NCI-H1436 treated with DMSO at 0.1 percent for 48 hours (cell line): ENCODE measurements at regions not wholly inside any gene's neighbourhood (a gene's known extent, or its start where the extent isn't known, plus 50 kb on each side); places are given as distances from the start of the nearest gene placed in this dataset.
A peak's percentile ranks its signal among the peaks of the same experiment; 100 is the strongest.

Source experiments
- DNase-seq: peaks from one replicate; lab custom pipeline; 2025; lab: John Stamatoyannopoulos, UW

- DNase-seq, result no peak
Measured at GRCh38 chr7:9856668-9857067, 1117.0 kb upstream of the PHF14 start.

GRCh38 chr7:9863545-9863944 is 1110.1 kb upstream of the PHF14 start:
- no peak for DNase-seq

GRCh38 chr7:9869151-9869550 is 1104.5 kb upstream of the PHF14 start:
- DNase-seq, result no peak

GRCh38 chr7:9869566-9869965 is 1104.1 kb upstream of the PHF14 start:
- no peak for DNase-seq

GRCh38 chr7:9870674-9871073 is 1103.0 kb upstream of the PHF14 start:
- DNase-seq, result no peak

GRCh38 chr7:9874182-9874581 is 1099.5 kb upstream of the PHF14 start:
- no peak for DNase-seq

GRCh38 chr7:9876053-9876452 is 1097.6 kb upstream of the PHF14 start:
- DNase-seq, result no peak

- no peak for DNase-seq
Measured at GRCh38 chr7:9889554-9889953, 1084.1 kb upstream of the PHF14 start.

- no peak for DNase-seq
Measured at GRCh38 chr7:9890092-9890491, 1083.6 kb upstream of the PHF14 start.

- DNase-seq, result no peak
Measured at GRCh38 chr7:9891056-9891455, 1082.6 kb upstream of the PHF14 start.

- DNase-seq, result no peak
Measured at GRCh38 chr7:9900339-9900738, 1073.3 kb upstream of the PHF14 start.

- no peak for DNase-seq
Measured at GRCh38 chr7:9921326-9921725, 1052.3 kb upstream of the PHF14 start.

GRCh38 chr7:9937944-9938631 is 1035.6 kb upstream of the PHF14 start:
- DNase-seq, result no peak

- DNase-seq, result no peak
Measured at GRCh38 chr7:9939176-9939575, 1034.5 kb upstream of the PHF14 start.

GRCh38 chr7:9945131-9945530 is 1028.5 kb upstream of the PHF14 start:
- DNase-seq, result peak; percentile 82

GRCh38 chr7:9945857-9946256 is 1027.8 kb upstream of the PHF14 start:
- DNase-seq, result peak; percentile 96

GRCh38 chr7:9955138-9955537 is 1018.5 kb upstream of the PHF14 start:
- no peak for DNase-seq

- no peak for DNase-seq
Measured at GRCh38 chr7:9958486-9958885, 1015.2 kb upstream of the PHF14 start.

- no peak for DNase-seq
Measured at GRCh38 chr7:9960460-9960859, 1013.2 kb upstream of the PHF14 start.

GRCh38 chr7:9961161-9961922 is 1012.3 kb upstream of the PHF14 start:
- no peak for DNase-seq

- DNase-seq, result no peak
Measured at GRCh38 chr7:9962742-9963141, 1010.9 kb upstream of the PHF14 start.

- DNase-seq, result no peak
Measured at GRCh38 chr7:9978106-9979064, 995.3 kb upstream of the PHF14 start.
